NB4 (cell line): ENCODE measurements at regions not wholly inside any gene's neighbourhood (a gene's known extent, or its start where the extent isn't known, plus 50 kb on each side); places are given as distances from the start of the nearest gene placed in this dataset.
A peak's percentile ranks its signal among the peaks of the same experiment; 100 is the strongest.

Source experiments
- DNase-seq: peaks from one replicate; pipeline ENCODE4 v3.0.0; 2010; ENCODE audit warnings: low read depth
- H3K4me3 ChIP-seq: one replicate; pipeline ENCODE4 v1.5.1; 2011; ENCODE audit warnings: mild to moderate bottlenecking, low read depth, low read length, moderate library complexity
- MYC ChIP-seq: IDR thresholded peaks from 2 replicates; pipeline ENCODE4 v1.6.1; 2011; ENCODE audit warnings: low read depth, low read length
- POLR2A ChIP-seq: IDR thresholded peaks from 2 replicates; pipeline ENCODE4 v1.6.1; 2011; ENCODE audit warnings: mild to moderate bottlenecking; ENCODE audit not compliant: insufficient read length; ENCODE audit errors: extremely low read depth
- TF ChIP-seq, protein P1 (sequence below): IDR thresholded peaks from one replicate; pipeline ENCODE4 v1.5.1; 2012; ENCODE audit warnings: low read depth, low read length
- TF ChIP-seq, protein P2 (sequence below): IDR thresholded peaks from 2 replicates; pipeline ENCODE4 v1.6.1; 2011; ENCODE audit warnings: low read depth, low read length

DNA sequence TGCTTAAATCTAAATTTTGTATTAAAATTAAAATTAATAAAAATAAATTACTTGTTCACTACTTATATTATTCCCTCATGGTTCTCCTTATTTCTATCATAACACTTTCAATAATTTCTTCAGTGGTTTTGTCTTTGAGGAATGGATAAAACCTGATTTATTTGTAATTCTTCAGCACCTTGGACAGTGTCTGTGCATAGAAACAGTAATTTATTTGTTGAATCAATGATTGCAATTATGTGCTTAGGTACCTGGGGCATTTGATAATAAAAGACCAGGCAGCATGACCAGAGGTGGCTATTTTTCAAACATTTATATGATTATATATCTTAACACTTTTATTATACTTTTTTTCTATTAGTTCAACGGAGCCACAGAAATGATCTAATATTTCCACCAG lies 1062.7 kb downstream of the DSC3 start:
- TF ChIP-seq, protein P1, sequence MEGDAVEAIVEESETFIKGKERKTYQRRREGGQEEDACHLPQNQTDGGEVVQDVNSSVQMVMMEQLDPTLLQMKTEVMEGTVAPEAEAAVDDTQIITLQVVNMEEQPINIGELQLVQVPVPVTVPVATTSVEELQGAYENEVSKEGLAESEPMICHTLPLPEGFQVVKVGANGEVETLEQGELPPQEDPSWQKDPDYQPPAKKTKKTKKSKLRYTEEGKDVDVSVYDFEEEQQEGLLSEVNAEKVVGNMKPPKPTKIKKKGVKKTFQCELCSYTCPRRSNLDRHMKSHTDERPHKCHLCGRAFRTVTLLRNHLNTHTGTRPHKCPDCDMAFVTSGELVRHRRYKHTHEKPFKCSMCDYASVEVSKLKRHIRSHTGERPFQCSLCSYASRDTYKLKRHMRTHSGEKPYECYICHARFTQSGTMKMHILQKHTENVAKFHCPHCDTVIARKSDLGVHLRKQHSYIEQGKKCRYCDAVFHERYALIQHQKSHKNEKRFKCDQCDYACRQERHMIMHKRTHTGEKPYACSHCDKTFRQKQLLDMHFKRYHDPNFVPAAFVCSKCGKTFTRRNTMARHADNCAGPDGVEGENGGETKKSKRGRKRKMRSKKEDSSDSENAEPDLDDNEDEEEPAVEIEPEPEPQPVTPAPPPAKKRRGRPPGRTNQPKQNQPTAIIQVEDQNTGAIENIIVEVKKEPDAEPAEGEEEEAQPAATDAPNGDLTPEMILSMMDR = no peak
- TF ChIP-seq POLR2A (no peak), MYC (no peak)
- TF ChIP-seq, protein P2, sequence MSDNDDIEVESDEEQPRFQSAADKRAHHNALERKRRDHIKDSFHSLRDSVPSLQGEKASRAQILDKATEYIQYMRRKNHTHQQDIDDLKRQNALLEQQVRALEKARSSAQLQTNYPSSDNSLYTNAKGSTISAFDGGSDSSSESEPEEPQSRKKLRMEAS = no peak
- DNase-seq = peak; percentile 1

DNA sequence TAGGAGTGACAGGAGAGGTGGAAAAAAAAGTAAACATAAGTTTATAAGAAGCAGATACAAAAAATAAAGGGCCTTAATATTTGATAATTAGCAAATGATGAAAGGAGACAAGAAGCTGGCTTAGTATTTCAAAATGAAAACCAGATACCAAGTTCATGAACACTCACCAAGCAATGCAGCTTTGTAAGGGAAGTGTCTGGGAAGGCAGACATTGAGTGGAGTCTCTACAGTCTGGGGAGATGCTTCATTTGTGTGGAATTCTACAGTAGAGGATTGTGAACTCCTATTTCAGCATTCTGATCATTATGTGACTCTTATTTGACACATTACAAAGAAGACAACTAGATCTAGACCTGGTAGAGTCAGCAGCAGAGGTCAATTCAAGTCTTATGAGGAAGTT lies 1072.7 kb downstream of the DSC3 start:
- H3K4me3 ChIP-seq = no peak overlapping the region
- no peak for DNase-seq
- TF ChIP-seq, protein P1 = no peak
- TF ChIP-seq, protein P2 = no peak
- no peak for TF ChIP-seq MYC
- no peak for TF ChIP-seq POLR2A

More for the DNA sequence above, 1062.7 kb downstream of the DSC3 start:
- H3K4me3 ChIP-seq = no peak overlapping the region

DNA sequence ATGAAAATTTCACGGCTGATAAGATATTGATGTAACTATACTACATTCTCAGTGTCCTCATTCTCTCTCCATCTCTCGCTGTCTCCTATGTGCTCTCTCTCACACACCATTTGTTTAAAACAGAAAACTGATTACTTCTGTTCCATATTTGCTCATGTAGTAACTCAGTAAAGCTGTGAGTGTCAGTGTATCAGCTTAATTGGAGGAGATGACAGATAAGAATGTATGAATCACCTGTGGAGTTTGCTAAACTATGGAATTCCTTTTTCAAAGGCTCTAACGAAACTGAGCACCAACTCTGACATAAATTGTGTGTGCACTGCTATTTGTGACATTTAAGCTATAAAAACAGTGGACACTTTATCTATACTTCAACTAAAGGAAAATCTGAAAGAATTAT lies 1080.0 kb downstream of the DSC3 start:
- no peak for DNase-seq
- H3K4me3 ChIP-seq = no peak overlapping the region
- TF ChIP-seq POLR2A (no peak), MYC (no peak)
- TF ChIP-seq, protein P1 = no peak
- TF ChIP-seq, protein P2 = no peak

DNA sequence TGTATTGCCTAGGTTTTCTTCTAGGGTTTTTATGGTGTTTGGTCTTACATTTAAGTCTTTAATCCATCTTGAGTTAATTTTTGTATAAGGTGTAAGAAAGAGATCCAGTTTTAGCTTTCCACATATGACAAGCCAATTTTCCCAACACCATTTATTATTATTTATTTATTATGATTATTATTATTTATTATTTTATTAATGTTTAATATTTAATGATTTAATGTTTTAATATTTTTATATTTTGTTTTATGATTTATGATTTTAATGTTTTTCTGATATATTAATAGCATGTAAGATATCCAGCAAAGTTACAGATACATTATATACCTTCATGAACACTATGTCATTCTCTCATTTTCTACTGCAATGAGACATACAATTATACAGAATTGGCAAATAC lies 1082.0 kb downstream of the DSC3 start:
- no peak overlapping the region for H3K4me3 ChIP-seq
- no peak for DNase-seq
- TF ChIP-seq, protein P1 = no peak
- TF ChIP-seq, protein P2 = no peak
- TF ChIP-seq MYC = no peak
- TF ChIP-seq POLR2A = no peak

DNA sequence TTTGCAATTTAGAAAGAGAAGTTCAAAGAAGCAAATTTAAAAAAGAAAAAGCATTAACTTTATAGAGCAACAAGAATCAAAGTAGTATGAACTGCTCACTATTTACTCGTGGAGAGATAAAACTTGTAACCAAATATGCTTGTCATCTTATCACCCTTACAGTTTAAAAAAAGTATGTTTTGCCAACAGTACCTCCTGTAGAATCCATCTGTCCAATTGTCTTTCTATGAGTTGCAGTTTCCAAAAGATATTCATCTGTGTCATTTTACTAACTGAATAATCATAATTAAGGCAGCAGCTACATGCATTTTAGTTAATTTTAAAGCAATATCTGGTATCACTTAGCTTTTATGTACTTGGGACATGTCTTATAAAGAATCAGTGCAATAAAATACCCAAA lies 1112.3 kb downstream of the DSC3 start:
- DNase-seq = no peak
- TF ChIP-seq, protein P1 = no peak
- TF ChIP-seq, protein P2 = no peak
- TF ChIP-seq MYC (no peak), POLR2A (no peak)

DNA sequence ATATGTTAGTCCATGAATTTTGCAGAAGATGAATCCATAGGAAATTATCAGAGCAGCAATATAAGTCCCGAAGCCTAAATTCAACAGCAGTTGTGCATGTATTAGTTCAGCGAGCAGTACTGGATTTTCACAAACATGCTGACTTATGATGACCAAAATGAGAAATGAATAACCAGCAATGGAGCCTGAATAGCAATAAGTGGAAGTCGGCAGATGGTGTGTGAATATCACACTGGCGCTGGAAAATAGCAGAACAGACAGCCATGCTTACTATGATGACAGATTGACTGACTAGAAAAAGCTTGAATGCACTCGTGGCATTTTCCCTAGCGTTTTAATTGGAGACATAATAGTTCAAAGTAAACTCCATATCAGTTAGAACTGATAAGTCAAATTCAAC lies 1114.5 kb downstream of the DSC3 start:
- TF ChIP-seq POLR2A = no peak
- TF ChIP-seq, protein P2 = no peak
- TF ChIP-seq, protein P1 = no peak
- TF ChIP-seq MYC = no peak
- H3K4me3 ChIP-seq = no peak overlapping the region
- DNase-seq = no peak

More for the DNA sequence above, 1112.3 kb downstream of the DSC3 start:
- no peak overlapping the region for H3K4me3 ChIP-seq
